ENCODE measurements at regions not wholly inside any gene's neighbourhood (a gene's known extent, or its start where the extent isn't known, plus 50 kb on each side); places are given as distances from the start of the nearest gene placed in this dataset.
A peak's percentile ranks its signal among the peaks of the same experiment; 100 is the strongest.
"Not testable (repeated sequence)": the region's sequence is repeated elsewhere in the genome, so short reads cannot be mapped to it uniquely, and the experiment has no call there.

DNA sequence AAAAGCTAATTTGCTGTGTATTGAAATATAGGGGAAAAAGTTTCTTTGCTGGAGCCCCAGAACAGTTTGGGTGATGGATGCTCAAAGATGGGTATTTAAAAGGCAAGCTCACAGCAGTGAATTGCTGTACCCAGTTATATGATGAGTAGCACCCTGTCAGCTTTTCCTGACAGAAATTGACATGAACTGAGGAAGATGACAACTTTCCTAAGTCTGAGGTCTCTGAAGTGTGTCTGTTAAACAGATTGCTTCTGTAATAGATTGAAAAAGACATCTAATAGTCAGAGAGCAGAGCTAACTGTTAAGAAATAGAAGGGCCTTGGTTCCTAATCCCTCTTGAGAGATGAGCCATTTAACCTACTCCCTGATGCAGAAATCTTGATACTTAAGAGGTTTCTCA lies 1278.0 kb upstream of the ALCAM start:
- intact Hi-C loops (cut with DNase I): no loop called here
- H3K36me3 ChIP-seq: no peaks in the 10 kb centered on the region
- no peak for TF ChIP-seq POLR2AphosphoS5 (IDR thresholded peaks at IDR 0.05)
- TF ChIP-seq EP300 (IDR thresholded peaks at IDR 0.05): no peak
- no peak for TF ChIP-seq CTCF (IDR thresholded peaks at IDR 0.05)
- no peak for TF ChIP-seq POLR2A (IDR thresholded peaks at IDR 0.05; ENCODE audit: low read depth)

DNA sequence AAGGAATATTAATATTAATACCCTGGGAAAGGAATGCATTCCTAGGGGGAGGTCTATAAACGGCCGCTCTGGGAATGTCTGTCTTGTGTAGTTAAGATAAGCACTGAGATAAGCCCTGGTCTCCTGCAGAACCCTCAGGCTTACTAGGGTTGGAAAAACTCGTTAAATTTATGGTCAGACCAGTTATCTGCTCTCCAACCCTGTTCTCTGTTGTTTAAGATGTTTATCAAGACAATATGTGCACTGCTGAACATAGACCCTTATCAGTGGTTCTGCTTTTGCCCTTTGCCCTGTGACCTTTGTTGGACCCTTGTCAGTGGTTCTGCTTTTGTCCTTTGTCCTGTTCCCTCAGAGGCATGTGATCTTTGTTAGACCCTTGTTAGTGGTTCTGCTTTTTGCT lies 1276.7 kb upstream of the ALCAM start:
- intact Hi-C loops (cut with DNase I); H3K27me3 ChIP-seq; H3K4me3 ChIP-seq; H3K27ac ChIP-seq (replicated peaks in 1 of 4); H3K36me3 ChIP-seq; H3K4me1 ChIP-seq; DNase-seq (ENCODE audit: extremely low spot score): not testable (repeated sequence)
- WGBS: 87% methylated on average over 3 of the region's 3 CpGs
- H3K9me3 ChIP-seq: peaks cover 0 to 11% (median 4%) of the 10 kb centered on the region in 4 donors

More for the DNA sequence above, 1278.0 kb upstream of the ALCAM start:
- no peak overlapping the region for H3K27ac ChIP-seq (replicated peaks in 1 of 4)
- no peaks in the 10 kb centered on the region for H3K27me3 ChIP-seq
- DNase-seq (ENCODE audit: extremely low spot score): no peak
- H3K9me3 ChIP-seq: peaks cover 0 to 11% (median 4%) of the 10 kb centered on the region in 4 donors
- no peaks in the 10 kb centered on the region for H3K4me1 ChIP-seq
- no peak overlapping the region for H3K4me3 ChIP-seq

GRCh38 chr3:104101736-104102135 lies 1265.0 kb upstream of the ALCAM start:
- no peak overlapping the region for H3K27ac ChIP-seq (replicated peaks in 1 of 4)
- H3K27me3 ChIP-seq: no peaks in the 10 kb centered on the region
- intact Hi-C loops (cut with DNase I): no loop called here
- DNase-seq (ENCODE audit: extremely low spot score): no peak
- H3K36me3 ChIP-seq: no peaks in the 10 kb centered on the region
- WGBS: 90% methylated on average over 1 of the region's 1 CpG
- H3K9me3 ChIP-seq: no peaks in the 10 kb centered on the region
- no peaks in the 10 kb centered on the region for H3K4me1 ChIP-seq
- no peak overlapping the region for H3K4me3 ChIP-seq
- TF ChIP-seq POLR2AphosphoS5 (IDR thresholded peaks at IDR 0.05): no peak
- TF ChIP-seq CTCF (IDR thresholded peaks at IDR 0.05): no peak
- no peak for TF ChIP-seq EP300 (IDR thresholded peaks at IDR 0.05)
- no peak for TF ChIP-seq POLR2A (IDR thresholded peaks at IDR 0.05; ENCODE audit: low read depth)

DNA sequence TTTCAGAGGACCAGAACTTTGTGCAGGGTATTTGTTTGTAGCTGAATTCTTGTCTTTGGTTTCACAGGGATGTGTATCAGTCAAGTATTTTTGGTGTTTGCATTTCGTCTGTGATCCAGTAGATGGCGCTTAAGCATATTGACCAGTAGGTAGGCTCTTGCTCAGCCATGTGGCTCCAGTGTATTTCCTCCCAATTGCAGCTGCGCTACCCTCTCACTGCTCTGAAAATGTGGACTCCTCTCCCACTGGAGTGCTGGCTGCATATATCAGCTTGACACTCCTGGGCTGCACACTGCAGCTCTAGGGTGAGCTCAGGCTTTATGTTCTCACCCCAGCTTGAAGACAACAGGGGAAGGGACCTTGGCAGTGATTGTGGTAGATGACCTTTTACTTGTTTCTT lies 1264.3 kb upstream of the ALCAM start:
- H3K27me3 ChIP-seq: no peaks in the 10 kb centered on the region
- H3K36me3 ChIP-seq: no peaks in the 10 kb centered on the region
- no peaks in the 10 kb centered on the region for H3K9me3 ChIP-seq
- H3K27ac ChIP-seq (replicated peaks in 1 of 4): no peak overlapping the region
- H3K4me3 ChIP-seq: no peak overlapping the region
- 11% methylated on average over 3 of the region's 3 CpGs for WGBS
- DNase-seq (ENCODE audit: extremely low spot score): no peak
- TF ChIP-seq CTCF (IDR thresholded peaks at IDR 0.05) (peak in 1 of 3 experiments; percentile 22), POLR2A (IDR thresholded peaks at IDR 0.05; ENCODE audit: low read depth) (no peak)
- intact Hi-C loops (cut with DNase I): no loop called here
- no peaks in the 10 kb centered on the region for H3K4me1 ChIP-seq

DNA sequence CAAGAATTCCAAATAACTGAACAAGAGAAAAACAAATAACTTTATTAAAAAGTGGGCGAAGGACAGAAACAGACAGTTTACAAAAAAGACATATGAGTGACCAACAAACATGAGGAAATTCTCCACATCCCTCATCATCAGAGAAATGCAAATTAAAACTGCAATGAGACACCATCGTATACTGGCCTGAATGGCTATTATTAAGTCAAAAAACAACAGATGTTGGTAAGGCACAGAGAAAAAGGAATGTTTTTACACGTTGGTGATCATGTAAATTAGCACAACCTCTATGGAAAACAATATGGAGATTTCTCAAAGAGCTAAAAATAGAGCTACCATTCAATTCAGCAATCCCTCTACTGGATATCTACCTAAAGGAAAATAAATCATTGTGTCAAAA lies 1260.4 kb upstream of the ALCAM start:
- H3K4me1 ChIP-seq: no peaks in the 10 kb centered on the region
- no peaks in the 10 kb centered on the region for H3K9me3 ChIP-seq
- 64% methylated on average over 3 of the region's 3 CpGs for WGBS
- no peaks in the 10 kb centered on the region for H3K27me3 ChIP-seq
- no peaks in the 10 kb centered on the region for H3K36me3 ChIP-seq
- H3K4me3 ChIP-seq: no peak overlapping the region
- DNase-seq (ENCODE audit: extremely low spot score): no peak
- intact Hi-C loops (cut with DNase I): no loop called here
- H3K27ac ChIP-seq (replicated peaks in 1 of 4): no peak overlapping the region
- no peak for TF ChIP-seq EP300 (IDR thresholded peaks at IDR 0.05)
- TF ChIP-seq POLR2AphosphoS5 (IDR thresholded peaks at IDR 0.05): no peak
- no peak for TF ChIP-seq POLR2A (IDR thresholded peaks at IDR 0.05; ENCODE audit: low read depth)
- no peak for TF ChIP-seq CTCF (IDR thresholded peaks at IDR 0.05)
